H1 (cell line): ENCODE measurements at regions not wholly inside any gene's neighbourhood (a gene's known extent, or its start where the extent isn't known, plus 50 kb on each side); places are given as distances from the start of the nearest gene placed in this dataset.

ENCODE experiments used
- CBX8 ChIP-seq: fragments of 300-800, 300-1000 bp; sonication (generic); IDR thresholded peaks from 2 replicates; pipeline ENCODE4 v1.7.1; 2016; ENCODE audit warnings: low read depth, low read length, borderline replicate concordance
- RNF2 ChIP-seq: fragments of 200-900, 300-1000 bp; sonication (generic); IDR thresholded peaks from 2 replicates; pipeline ENCODE4 v1.7.1; 2016; ENCODE audit warnings: borderline replicate concordance, low read depth, mild to moderate bottlenecking, antibody characterized with exemption, low read length; ENCODE audit not compliant: poor library complexity, severe bottlenecking; ENCODE audit errors: missing control alignments
- YY1 ChIP-seq: IDR thresholded peaks from 2 replicates; pipeline ENCODE4 v1.6.1; 2011; ENCODE audit warnings: low read depth, mild to moderate bottlenecking, low read length
- TF ChIP-seq, protein P1 (sequence below): IDR thresholded peaks from 2 replicates; pipeline ENCODE4 v1.6.1; 2012; ENCODE audit warnings: inconsistent platforms

DNA sequence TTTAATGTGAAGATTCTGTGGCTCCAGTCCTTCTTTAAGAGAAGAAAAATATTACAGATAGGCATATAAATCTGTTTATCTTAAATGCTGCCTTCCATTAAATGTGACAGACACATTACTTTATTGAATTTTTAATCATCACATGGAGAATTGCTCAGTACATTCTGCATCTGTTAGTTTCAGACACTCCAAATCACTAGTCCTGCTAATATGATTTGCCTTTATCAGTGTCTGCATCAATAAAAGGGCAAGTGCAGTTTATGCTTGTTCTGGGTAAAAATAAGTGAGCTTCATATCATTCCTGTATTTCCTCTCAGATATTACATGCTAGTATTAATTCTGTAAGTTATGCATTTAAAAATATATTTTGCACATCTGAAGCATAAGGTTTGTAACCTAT is 666.4 kb downstream of the TECRL start (continued):
- no peak for TF ChIP-seq CBX8
- TF ChIP-seq, protein P1, sequence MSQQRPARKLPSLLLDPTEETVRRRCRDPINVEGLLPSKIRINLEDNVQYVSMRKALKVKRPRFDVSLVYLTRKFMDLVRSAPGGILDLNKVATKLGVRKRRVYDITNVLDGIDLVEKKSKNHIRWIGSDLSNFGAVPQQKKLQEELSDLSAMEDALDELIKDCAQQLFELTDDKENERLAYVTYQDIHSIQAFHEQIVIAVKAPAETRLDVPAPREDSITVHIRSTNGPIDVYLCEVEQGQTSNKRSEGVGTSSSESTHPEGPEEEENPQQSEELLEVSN, result no peak
- no peak for TF ChIP-seq YY1
- no peak for TF ChIP-seq RNF2
